ENCODE measurements at regions not wholly inside any gene's neighbourhood (a gene's known extent, or its start where the extent isn't known, plus 50 kb on each side); places are given as distances from the start of the nearest gene placed in this dataset.

DNA sequence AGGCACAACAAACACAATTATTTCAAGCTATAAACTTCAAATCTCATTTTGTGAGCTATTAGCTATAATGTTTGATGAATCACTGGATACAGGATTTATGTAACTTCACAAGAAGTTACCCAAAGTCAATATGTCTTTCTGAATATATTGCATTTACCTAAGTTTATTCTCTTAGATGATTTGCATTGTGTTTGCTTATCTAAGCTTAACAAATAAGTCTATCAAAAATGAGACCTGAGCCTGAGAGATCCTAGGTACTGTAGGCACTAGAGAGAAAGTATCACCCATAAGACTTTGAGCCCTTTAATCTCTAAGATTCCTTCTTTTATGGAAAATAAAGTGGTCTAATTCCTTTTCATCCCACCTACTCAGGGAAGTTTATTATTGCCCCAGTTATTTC lies 178.2 kb downstream of the NAF1 start:
- no peak for TF ChIP-seq CTCF (conservative IDR thresholded peaks at IDR 0.05; ENCODE audit: low read depth, low read length)
- no peak for TF ChIP-seq EZH2 (IDR thresholded peaks at IDR 0.05; ENCODE audit: low read length, unreplicated experiment)
- no peak for TF ChIP-seq EZH2phosphoT487 (IDR thresholded peaks at IDR 0.05; ENCODE audit: borderline replicate concordance, low read length)

Measured in PC-3 (cell line).